Osteoblast (primary cell): ENCODE measurements at regions not wholly inside any gene's neighbourhood (a gene's known extent, or its start where the extent isn't known, plus 50 kb on each side); places are given as distances from the start of the nearest gene placed in this dataset.

Experiments used
- DNase-seq: peaks from one replicate; pipeline ENCODE4 v3.0.0; 2011; ENCODE audit warnings: low spot score, mixed read lengths; ENCODE audit not compliant: insufficient read length; ENCODE audit errors: missing footprints
- H2AFZ ChIP-seq: 2 replicates; pipeline ENCODE4 v1.6.0; 2011; ENCODE audit warnings: mild to moderate bottlenecking, low read length
- H3K27ac ChIP-seq: 2 replicates; pipeline ENCODE4 v1.5.1; 2011; ENCODE audit warnings: mild to moderate bottlenecking, low read depth, low read length, moderate library complexity
- H3K27me3 ChIP-seq: 2 replicates; pipeline ENCODE4 v1.6.0; 2012; ENCODE audit warnings: mild to moderate bottlenecking, control low read depth, inconsistent platforms, low read length, moderate library complexity; ENCODE audit not compliant: insufficient read depth
- H3K36me3 ChIP-seq: 2 replicates; pipeline ENCODE4 v1.5.1; 2011; ENCODE audit warnings: mild to moderate bottlenecking, low read length, control low read depth, moderate library complexity; ENCODE audit not compliant: insufficient read depth
- H3K4me1 ChIP-seq: 2 replicates; pipeline ENCODE4 v1.5.1; 2011; ENCODE audit warnings: mild to moderate bottlenecking, low read length, control low read depth, moderate library complexity; ENCODE audit not compliant: insufficient read depth
- H3K4me2 ChIP-seq: 2 replicates; pipeline ENCODE4 v1.6.0; 2011; ENCODE audit warnings: mild to moderate bottlenecking, low read length; ENCODE audit not compliant: insufficient read depth
- H3K4me3 ChIP-seq: fragments of 200-600 bp; sonication (generic); 3 replicates; pipeline ENCODE4 v1.5.1; 2012; ENCODE audit warnings: mild to moderate bottlenecking, low read length, inconsistent platforms; ENCODE audit not compliant: insufficient read depth
- H3K79me2 ChIP-seq: 2 replicates; pipeline ENCODE4 v1.6.0; 2012; ENCODE audit warnings: mild to moderate bottlenecking, low read length, control low read depth, inconsistent platforms; ENCODE audit not compliant: insufficient read depth
- H3K9me3 ChIP-seq: 2 replicates; pipeline ENCODE4 v1.5.1; 2011; ENCODE audit warnings: low read depth, low read length, control low read depth
- H4K20me1 ChIP-seq: 2 replicates; pipeline ENCODE4 v1.6.0; 2012; ENCODE audit warnings: mild to moderate bottlenecking, low read length, control low read depth; ENCODE audit not compliant: insufficient read depth
- CTCF ChIP-seq: IDR thresholded peaks from 2 replicates; pipeline ENCODE4 v1.5.1; 2011; ENCODE audit warnings: mild to moderate bottlenecking, low read depth, low read length, moderate library complexity; ENCODE audit errors: extremely low read depth

GRCh38 chr10:71052708-71053107 lies 159.7 kb upstream of the UNC5B start:
- H3K27ac ChIP-seq: no peak overlapping the region
- H3K36me3 ChIP-seq: no peaks in the 10 kb centered on the region
- no peaks in the 10 kb centered on the region for H3K4me1 ChIP-seq
- no peak overlapping the region for H2AFZ ChIP-seq
- no peak overlapping the region for H3K4me3 ChIP-seq
- no peak for TF ChIP-seq CTCF
- no peak for DNase-seq
- no peaks in the 10 kb centered on the region for H4K20me1 ChIP-seq
- no peaks in the 10 kb centered on the region for H3K79me2 ChIP-seq
- no peak overlapping the region for H3K4me2 ChIP-seq
- no peaks in the 10 kb centered on the region for H3K9me3 ChIP-seq
- peaks cover 4% of the 10 kb centered on the region for H3K27me3 ChIP-seq

- peaks cover 4% of the 10 kb centered on the region for H3K27me3 ChIP-seq
- no peaks in the 10 kb centered on the region for H4K20me1 ChIP-seq
- TF ChIP-seq CTCF: no peak
- DNase-seq: no peak
- H3K9me3 ChIP-seq: no peaks in the 10 kb centered on the region
- no peaks in the 10 kb centered on the region for H3K79me2 ChIP-seq
- H3K4me2 ChIP-seq: no peak overlapping the region
- no peak overlapping the region for H2AFZ ChIP-seq
- H3K4me3 ChIP-seq: no peak overlapping the region
- no peak overlapping the region for H3K27ac ChIP-seq
- no peaks in the 10 kb centered on the region for H3K4me1 ChIP-seq
- no peaks in the 10 kb centered on the region for H3K36me3 ChIP-seq
Measured at GRCh38 chr10:71053169-71053895, 159.0 kb upstream of the UNC5B start.

GRCh38 chr10:71058308-71058707 lies 154.1 kb upstream of the UNC5B start:
- no peak overlapping the region for H3K27ac ChIP-seq
- H3K4me3 ChIP-seq: no peak overlapping the region
- H2AFZ ChIP-seq: no peak overlapping the region
- no peak for TF ChIP-seq CTCF
- H3K9me3 ChIP-seq: no peaks in the 10 kb centered on the region
- H3K79me2 ChIP-seq: no peaks in the 10 kb centered on the region
- no peaks in the 10 kb centered on the region for H4K20me1 ChIP-seq
- DNase-seq: peak; percentile 56
- peaks cover 17% of the 10 kb centered on the region for H3K27me3 ChIP-seq
- H3K36me3 ChIP-seq: no peaks in the 10 kb centered on the region
- H3K4me2 ChIP-seq: no peak overlapping the region
- no peaks in the 10 kb centered on the region for H3K4me1 ChIP-seq

GRCh38 chr10:71059054-71059818 lies 153.1 kb upstream of the UNC5B start:
- no peak for TF ChIP-seq CTCF
- no peaks in the 10 kb centered on the region for H3K4me1 ChIP-seq
- no peaks in the 10 kb centered on the region for H3K9me3 ChIP-seq
- H3K79me2 ChIP-seq: no peaks in the 10 kb centered on the region
- H2AFZ ChIP-seq: no peak overlapping the region
- no peak overlapping the region for H3K4me2 ChIP-seq
- H3K4me3 ChIP-seq: no peak overlapping the region
- DNase-seq: peak; percentile 74
- H3K36me3 ChIP-seq: no peaks in the 10 kb centered on the region
- H3K27me3 ChIP-seq: peaks cover 17% of the 10 kb centered on the region
- H3K27ac ChIP-seq: no peak overlapping the region
- H4K20me1 ChIP-seq: no peaks in the 10 kb centered on the region
